ENCODE measurements at regions not wholly inside any gene's neighbourhood (a gene's known extent, or its start where the extent isn't known, plus 50 kb on each side); places are given as distances from the start of the nearest gene placed in this dataset.

DNA sequence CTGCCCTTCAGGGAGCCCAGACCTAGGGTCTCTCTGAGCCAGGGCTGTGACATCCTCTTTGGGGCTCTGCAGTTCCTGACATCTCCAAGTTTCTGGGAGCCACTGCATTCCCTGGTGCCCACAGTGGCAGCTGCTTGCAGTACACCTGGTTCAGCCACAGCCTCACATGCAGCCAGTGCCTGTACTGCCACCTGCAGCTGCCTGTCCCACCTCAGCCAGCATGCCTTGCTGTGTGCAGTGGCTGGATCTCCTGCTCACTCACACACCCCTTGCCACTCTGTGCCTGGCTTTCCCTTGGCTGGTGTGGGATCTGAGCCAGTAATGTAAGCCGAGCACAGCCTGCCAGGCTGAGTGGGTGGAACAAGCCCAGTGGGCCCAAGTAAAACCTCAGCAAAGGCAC, 1288.7 kb downstream of the CNTNAP5 start (continued):
- TF ChIP-seq, protein P1, sequence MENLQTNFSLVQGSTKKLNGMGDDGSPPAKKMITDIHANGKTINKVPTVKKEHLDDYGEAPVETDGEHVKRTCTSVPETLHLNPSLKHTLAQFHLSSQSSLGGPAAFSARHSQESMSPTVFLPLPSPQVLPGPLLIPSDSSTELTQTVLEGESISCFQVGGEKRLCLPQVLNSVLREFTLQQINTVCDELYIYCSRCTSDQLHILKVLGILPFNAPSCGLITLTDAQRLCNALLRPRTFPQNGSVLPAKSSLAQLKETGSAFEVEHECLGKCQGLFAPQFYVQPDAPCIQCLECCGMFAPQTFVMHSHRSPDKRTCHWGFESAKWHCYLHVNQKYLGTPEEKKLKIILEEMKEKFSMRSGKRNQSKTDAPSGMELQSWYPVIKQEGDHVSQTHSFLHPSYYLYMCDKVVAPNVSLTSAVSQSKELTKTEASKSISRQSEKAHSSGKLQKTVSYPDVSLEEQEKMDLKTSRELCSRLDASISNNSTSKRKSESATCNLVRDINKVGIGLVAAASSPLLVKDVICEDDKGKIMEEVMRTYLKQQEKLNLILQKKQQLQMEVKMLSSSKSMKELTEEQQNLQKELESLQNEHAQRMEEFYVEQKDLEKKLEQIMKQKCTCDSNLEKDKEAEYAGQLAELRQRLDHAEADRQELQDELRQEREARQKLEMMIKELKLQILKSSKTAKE (IDR thresholded peaks at IDR 0.05; ENCODE audit: low read depth, poor library complexity, severe bottlenecking), result no peak
- TF ChIP-seq, protein P2, sequence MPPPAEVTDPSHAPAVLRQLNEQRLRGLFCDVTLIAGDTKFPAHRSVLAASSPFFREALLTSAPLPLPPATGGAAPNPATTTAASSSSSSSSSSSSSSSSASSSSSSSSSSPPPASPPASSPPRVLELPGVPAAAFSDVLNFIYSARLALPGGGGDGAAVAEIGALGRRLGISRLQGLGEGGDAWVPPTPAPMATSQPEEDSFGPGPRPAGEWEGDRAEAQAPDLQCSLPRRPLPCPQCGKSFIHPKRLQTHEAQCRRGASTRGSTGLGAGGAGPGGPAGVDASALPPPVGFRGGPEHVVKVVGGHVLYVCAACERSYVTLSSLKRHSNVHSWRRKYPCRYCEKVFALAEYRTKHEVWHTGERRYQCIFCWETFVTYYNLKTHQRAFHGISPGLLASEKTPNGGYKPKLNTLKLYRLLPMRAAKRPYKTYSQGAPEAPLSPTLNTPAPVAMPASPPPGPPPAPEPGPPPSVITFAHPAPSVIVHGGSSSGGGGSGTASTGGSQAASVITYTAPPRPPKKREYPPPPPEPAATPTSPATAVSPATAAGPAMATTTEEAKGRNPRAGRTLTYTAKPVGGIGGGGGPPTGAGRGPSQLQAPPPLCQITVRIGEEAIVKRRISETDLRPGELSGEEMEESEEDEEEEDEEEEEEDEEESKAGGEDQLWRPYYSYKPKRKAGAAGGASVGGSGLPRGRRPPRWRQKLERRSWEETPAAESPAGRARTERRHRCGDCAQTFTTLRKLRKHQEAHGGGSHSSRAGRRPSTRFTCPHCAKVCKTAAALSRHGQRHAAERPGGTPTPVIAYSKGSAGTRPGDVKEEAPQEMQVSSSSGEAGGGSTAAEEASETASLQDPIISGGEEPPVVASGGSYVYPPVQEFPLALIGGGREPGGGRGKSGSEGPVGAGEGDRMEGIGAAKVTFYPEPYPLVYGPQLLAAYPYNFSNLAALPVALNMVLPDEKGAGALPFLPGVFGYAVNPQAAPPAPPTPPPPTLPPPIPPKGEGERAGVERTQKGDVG (CRISPR knock-in tag; IDR thresholded peaks at IDR 0.05), result no peak
- no peak for TF ChIP-seq KDM1A (IDR thresholded peaks at IDR 0.05; ENCODE audit: borderline replicate concordance)
- no peak for TF ChIP-seq IKZF2 (IDR thresholded peaks at IDR 0.05)

DNA sequence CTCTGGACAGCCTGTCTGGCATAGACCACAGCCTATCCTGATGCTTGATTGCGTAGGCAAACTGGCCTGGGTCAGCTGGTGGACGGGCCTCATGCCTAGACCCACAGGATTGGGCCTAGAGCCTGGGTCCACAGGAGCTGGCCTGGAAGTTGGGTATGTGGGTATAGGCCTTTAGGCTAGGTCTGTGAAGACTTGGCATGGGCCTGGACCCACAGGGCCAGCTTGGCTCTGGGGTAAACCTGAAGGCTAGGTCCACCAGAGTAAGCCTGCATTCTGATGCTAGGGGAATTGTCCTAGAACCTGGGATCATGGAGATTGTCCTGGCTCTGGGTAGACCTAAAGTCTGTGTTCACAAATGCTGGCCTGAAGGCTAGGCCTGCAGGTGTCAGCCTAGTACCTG, 1293.7 kb downstream of the CNTNAP5 start:
- in situ Hi-C loops (cut with MboI) (no loop called here), intact Hi-C loops (cut with micrococcal nuclease; ENCODE audit: unreplicated experiment) (no loop called here)
- H3K4me1 ChIP-seq (ENCODE audit: control insufficient read depth, insufficient read depth, low read length), result no peaks in the 10 kb centered on the region
- no peaks in the 10 kb centered on the region; the same call in 1 of the 3 replicates for H3K9me3 ChIP-seq (replicated peaks; ENCODE audit: control insufficient read depth, insufficient read depth, low read length)
- 45% methylated on average over 2 of the region's 2 CpGs for WGBS (ENCODE audit: insufficient coverage, insufficient replicate concordance, low lambda C conversion rate, missing lambda C conversion rate)
- no peaks in the 10 kb centered on the region for H3K36me3 ChIP-seq (ENCODE audit: control insufficient read depth in 2 of 2, insufficient read depth in 2 of 2, low read length in 1 of 2)
- CTCF ChIA-PET, result interaction anchor here (1.4 kb wide), 1 partner anchor 198 kb away, joined by 4 read pairs; no protein-coding TSS in a partner anchor
- no peaks in the 10 kb centered on the region for H3K79me2 ChIP-seq (ENCODE audit: control insufficient read depth, insufficient read depth, low read length)
- no peak overlapping the region for H3K4me3 ChIP-seq
- no peak for ATAC-seq
- no peak overlapping the region for H2AFZ ChIP-seq (ENCODE audit: control insufficient read depth, low read depth, low read length)
- no peak overlapping the region for H3K4me2 ChIP-seq (ENCODE audit: control insufficient read depth, insufficient read depth)
- H3K27ac ChIP-seq (ENCODE audit: control insufficient read depth, insufficient read depth), result no peak overlapping the region
- SMC1A ChIA-PET (ENCODE audit: uncharacterized antibody, unreplicated experiment), result interaction anchor here (0.7 to 2.0 kb wide), 3 partner anchors 9 to 362 kb away, joined by 3 to 9 read pairs (median 3); no protein-coding TSS in a partner anchor
- H3K9ac ChIP-seq (ENCODE audit: control insufficient read depth, insufficient read depth, low read length), result no peak overlapping the region
- no peak for FAIRE-seq
- H3K27me3 ChIP-seq (replicated peaks in 1 of 2; ENCODE audit: control insufficient read depth in 2 of 2, insufficient read depth in 2 of 2, low read length in 1 of 2), result no peaks in the 10 kb centered on the region
- H4K20me1 ChIP-seq (ENCODE audit: control insufficient read depth, insufficient read depth), result no peaks in the 10 kb centered on the region
- DNase-seq (ENCODE audit: low read depth, low spot score), result no peak
- POLR2A ChIA-PET, result no interaction called here
- TF ChIP-seq KAT2A (conservative IDR thresholded peaks at IDR 0.05; ENCODE audit: control insufficient read depth, low read depth, low read length), result no peak
- TF ChIP-seq RAD21 (IDR thresholded peaks at IDR 0.05; ENCODE audit: insufficient read depth, low read depth, low read length), result no peak
- TF ChIP-seq NBN (IDR thresholded peaks at IDR 0.05), result no peak
- no peak for TF ChIP-seq SUZ12 (IDR thresholded peaks at IDR 0.05; ENCODE audit: unreplicated experiment)
- TF ChIP-seq SMAD1 (IDR thresholded peaks at IDR 0.05; ENCODE audit: low read depth, partially characterized antibody), result no peak
- no peak for TF ChIP-seq ZNF217 (IDR thresholded peaks at IDR 0.05)
- BruUV-seq (replicated peaks), result no TSS peak
- RAD21 ChIA-PET (ENCODE audit: unreplicated experiment), result no interaction called here

All from GM12878 (cell line).